HG02571 (cell line): ENCODE measurements at regions not wholly inside any gene's neighbourhood (a gene's known extent, or its start where the extent isn't known, plus 50 kb on each side); places are given as distances from the start of the nearest gene placed in this dataset.

Experiments
- ATAC-seq: cut with Tn5 transposase; IDR thresholded peaks from one replicate; pipeline ENCODE4 v1.9.1; 2021; ENCODE audit warnings: mild to moderate bottlenecking, moderate library complexity; ENCODE audit not compliant: unreplicated experiment

DNA sequence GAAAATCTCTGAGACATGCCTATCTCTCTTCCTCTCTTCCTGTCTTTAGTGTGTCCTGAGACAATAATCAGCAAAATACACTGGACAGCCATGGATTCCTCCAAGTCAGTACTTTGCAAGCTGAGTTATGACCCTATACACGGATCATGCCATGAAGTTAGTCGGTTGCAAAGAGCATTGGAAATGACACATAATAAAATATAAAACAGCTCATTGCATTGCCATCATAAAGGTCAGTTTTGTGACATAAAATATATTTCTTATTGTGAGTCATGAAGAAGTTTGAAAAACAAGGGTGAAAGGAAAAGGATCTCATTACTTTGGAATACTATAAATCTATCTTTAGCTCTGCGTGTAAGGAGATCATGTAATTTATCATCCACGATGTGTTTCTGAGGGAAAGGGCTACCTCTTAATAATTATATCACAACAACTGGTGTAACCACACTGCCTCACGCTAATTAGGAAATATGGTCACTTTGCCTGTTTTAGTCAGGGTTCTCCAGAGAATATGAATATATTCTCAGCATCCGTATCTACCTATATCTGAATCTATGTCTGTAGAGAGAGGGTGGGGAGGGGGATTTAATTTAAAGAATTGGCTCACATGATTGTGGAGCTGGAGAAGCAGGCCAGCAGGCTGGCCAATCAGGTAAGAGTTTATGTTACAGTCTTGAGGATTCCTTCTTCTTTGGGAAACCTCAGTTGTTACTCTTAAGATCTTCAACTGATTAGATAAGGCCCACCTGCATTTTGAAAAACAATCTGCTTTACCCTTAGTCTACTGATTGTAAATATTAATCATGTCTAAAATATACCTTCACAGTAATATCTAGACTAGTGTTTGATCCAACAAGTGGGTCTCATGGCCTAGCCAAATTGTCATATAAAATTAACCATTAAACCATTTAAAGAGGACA lies 198.8 kb downstream of the FAT3 start:
- ATAC-seq = no peak

DNA sequence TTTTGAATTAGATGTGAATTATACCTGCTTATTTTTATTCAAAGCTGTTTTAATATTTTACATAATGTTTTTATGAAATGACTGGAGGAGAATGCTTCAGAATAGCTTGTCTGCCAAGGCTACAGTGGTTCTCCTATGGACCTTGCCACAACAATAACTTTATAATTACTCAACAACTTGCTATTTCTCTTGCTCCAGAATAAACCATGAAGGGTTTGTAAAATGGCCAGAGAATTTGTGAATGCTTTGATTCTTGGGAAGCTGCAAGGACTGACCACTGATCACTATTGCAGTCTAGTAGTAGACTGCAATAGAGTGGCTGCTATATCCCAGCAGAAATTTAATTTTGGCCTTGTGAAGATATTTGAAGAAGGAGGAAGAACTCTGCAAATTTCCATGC lies 199.7 kb downstream of the FAT3 start:
- ATAC-seq = no peak

DNA sequence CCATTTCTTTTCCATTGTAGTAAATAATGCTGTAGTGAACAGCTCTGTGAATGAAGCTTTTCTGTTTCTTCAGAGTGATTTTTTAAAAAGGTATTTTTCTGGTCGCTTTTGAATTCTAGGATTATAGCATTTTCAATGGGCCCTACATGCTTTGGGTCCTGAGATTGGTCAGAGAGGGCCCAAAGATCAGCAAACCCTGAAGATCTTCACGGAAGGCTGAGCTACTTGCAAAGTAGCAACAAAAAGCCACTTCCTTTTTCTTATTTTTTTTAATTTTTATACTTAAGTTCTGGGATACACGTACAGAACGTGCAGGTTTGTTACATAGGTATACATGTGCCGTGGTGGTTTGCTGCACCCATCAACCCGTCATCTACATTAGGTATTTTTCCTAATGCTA lies 200.5 kb downstream of the FAT3 start:
- ATAC-seq = no peak

DNA sequence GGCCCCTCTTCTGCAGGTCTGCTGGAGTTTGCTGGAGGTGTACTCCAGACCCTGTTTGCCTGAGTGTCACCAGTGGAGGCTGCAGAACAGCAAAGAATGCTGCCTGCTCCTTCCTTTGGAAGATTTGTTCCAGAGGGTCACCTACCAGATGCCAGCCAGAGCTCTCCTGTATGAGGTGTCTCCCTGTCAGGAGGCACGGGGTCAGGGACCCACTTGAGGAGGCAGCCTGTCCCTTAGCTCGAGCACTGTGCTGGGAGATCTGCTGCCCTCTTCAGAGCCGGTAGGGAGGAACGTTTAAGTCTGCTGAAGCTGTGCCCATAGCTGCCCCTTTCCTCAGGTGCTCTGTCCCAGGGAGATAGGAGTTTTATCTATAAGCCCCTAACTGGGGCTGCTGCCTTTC lies 207.9 kb downstream of the FAT3 start:
- ATAC-seq = no peak

DNA sequence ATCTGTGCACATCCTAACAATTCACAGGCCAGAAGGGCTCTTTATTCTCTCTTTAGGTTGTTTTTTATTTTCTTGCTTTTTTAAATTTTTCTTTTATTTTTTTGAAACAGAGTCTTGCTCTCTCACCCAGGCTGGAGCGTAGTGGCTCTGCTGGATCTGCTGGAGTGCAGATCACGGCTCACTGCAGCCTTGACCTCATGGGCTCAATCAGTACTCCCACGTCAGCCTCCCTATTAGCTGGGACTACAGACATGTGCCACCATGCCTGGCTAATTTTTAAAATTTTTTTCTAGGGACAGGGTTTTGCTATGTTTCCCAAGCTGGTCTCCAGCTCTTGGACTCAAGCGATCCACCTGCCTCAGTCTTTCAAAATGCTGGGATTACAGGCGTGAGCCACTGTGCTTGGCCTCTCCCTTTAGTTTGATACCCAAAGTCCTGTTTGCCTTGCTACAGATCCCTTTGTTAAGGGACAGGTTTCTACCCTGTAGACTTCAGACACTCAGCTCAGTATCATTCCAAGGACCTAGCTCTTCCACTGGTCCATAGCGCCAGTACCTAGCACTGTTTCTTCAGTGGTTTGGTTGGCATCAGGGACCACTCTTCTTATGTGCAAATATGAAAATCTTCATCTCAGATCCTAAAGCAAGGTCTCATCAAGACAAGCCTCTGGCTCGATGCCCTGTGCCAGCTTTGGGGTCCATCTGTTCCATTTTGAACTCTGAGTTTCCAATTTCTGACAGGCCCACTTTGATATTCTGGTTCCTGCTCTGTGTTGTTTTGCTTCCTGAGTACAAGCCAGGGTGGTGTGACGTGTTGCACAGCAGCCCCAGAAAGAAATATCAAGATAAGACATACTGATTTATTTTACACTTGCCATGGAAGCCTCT lies 211.7 kb downstream of the FAT3 start:
- ATAC-seq = no peak

DNA sequence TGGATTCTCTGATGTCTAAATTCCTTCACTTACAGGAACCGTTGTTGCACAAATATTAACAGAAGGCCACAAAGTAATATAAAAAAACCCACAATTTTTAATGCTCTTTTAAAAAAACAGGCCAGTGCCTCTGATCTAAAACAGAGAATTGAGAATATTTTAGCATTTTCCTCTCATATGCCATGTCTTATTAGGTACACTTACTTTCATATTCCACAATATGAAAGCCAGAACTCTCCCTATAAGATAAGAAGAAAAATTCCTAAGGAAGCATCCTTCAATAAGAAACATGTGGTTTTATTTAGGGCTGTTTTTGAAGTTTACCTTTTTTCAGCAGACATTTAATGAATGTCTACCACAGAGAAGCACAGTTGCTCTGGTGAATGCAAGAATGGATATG lies 214.5 kb downstream of the FAT3 start:
- no peak for ATAC-seq

DNA sequence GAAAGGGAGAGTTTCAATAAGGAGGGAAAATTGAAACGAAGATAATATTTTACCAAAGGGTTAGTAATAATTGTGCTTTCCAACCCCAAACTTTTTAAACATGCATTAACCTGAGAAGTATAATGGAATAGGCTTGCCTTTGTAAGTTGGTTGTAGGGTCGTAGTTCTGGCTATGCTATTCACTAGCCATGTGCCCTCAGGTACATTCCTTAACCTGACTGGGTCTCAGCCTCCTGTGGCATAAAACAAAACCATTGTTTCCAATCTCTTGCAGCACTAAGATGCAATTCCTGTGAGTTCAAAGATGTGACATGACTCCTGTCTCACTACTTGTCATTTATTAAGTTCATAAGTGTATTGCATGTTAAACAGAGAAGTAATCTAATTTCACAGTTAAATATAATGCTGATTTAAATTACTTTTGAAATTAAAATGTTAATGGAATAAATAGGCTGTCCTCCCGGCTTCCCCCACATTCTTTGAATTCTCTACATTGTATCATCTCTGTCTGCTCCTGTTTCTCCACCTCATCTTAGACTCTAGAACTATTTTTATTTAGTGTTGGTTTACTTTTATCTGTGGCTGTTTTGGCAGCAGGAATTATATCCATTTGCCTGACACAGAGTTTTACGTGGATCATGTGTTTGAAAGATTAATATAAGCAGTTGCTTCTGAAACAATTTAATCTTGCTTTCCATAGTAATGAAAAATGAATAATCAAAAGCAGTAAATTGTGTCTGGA lies 216.3 kb downstream of the FAT3 start:
- ATAC-seq = no peak

DNA sequence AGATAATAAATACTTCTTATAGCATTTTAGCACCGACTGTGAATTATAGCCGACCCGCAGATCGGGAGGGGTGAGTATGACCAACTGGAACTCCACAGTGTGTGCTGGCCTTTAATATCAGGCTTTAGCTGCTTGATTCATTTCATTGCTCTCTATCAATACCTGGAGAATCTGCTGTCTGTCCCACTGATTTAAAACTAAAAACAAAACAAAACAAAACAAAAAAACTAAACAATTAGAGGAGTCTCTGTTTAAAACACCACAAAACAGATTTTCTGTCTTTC lies 216.8 kb downstream of the FAT3 start:
- no peak for ATAC-seq

DNA sequence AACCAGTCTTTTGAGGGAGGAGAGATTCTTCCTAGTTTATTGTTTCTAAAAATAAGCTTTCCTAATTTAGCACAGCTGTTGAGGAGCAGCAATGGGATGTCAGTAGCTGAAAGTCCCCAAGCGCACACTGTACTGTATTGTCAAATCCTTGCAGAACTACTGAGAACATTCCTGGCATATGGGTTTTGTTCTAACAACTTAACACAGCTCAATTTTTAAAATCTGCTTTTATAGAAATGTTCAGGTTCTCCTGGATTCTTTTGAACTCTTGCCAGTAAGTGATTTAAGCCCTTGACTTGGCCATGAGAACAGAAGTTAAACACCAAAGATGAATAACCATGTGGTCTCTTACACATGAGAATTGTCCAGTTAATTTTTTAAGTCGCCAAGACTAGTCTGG lies 218.6 kb downstream of the FAT3 start:
- ATAC-seq = no peak

DNA sequence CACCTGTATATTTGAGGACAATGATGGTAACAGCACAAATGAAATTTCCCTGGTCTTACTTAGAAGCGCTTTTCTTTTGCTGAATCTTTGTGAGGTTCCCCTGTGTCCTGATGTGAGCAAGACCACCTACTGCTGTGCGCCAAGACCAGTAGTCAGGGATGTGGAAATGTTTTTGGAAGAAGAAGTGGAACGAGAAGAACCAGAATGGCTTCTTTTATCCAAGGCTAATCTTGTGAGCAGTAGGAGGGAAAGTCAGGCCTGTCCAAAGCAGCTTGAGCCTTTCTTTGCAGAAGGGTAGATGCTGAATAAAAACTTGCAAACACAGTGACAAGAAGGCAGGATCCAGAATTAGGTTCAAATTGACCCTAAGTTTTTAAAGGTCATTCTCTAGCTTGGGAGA lies 223.0 kb downstream of the FAT3 start:
- ATAC-seq = no peak

DNA sequence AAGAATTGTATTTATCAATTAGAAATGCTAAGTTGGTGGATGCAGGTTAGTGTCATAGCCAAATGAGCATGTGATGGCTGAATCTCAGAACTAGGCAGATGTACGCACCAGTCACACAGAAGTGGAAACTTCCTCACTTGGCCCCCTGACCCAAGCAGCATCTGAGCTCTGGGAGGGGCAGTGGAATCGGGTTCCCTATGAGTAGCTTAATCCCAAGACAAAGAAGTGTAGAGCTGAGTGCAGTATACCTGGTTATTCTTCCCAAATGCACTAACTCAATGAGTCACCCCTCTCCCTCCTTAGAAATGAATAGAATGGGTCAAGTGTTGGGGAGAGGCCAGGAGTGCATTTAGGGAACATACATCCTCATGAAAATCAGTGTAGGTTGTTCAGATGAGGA lies 224.6 kb downstream of the FAT3 start:
- no peak for ATAC-seq

DNA sequence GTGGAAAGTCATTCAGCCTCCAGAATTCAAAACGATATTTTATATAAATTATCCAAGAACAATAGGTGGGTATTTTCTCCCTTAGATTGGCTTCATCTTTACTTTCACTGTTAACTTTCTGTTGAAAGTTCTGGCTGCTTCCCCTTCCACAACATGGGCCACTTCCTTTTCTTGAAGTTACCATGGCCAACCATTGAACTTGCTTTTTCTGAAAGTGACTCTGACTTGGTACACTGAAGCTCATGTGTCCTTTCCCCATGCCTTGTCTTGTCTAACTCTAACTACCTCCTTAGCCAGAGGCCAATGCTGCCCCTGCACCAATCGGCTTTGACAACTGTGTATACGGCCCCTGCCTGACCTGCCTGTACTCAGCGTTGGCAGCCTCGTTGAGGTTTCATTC lies 225.2 kb downstream of the FAT3 start:
- ATAC-seq = no peak

DNA sequence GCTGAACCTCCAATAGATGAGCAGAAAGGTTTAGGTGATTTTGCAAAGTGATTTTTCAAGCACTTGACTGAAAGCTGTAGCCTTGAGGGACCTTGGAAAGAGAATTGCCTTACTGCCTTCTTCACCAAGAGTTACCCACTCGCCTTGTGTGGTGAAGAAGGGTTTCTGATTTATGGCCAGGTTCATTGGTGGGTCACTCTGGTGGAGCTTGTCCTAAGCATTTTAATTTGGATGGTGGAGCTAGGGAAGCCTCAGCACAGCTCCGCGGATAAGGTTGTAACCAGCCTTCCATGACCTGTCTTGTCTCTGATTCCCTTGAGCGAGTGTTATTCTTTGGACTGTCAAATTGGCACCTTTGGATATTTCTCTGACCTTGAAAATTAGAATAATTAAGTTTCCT lies 226.4 kb downstream of the FAT3 start:
- no peak for ATAC-seq

DNA sequence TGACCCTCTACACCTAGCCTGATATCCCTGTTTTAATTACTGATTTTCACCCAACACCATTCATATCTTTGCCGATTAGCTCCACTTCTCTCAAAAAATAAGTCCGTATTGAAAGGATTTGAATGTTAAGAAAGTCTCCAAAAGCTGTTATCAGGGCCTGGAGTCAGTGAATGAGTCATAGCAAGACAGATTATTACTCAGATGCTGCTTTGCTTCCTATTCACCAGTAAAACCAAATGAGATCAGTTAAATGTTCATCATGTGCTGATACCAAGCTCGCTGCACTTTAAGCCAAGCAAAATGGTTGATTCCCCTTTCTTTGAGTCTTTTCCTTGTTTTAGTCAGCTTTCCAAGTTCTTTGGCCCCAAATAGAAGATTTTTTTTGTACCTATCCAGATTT lies 228.4 kb downstream of the FAT3 start:
- ATAC-seq = no peak

DNA sequence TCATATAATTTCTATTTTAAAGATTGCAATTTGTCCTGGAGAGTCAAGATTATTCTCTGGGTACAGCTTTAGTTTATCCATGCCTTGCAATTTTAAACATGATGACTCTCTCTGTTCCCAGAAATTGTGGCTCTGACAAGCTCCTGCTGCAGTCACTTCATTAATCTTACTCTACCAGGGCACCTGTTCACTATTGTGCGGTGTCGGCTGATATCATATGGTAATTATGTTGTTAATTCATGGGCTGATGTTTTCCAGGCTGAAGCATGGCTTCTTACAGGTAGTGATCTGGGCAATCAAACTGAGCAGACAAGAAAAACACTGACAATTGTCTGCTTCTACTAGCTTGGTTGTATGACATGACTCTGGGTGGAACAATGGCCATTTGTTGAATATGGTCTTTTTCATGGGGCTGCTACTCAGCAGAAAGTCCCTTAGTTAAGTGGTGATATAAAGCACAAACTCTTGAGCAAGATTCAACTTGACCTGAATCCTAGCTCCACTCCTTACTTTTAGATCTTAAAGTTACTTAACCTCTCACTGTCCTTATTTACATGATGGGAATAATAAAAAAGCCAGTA lies 230.7 kb downstream of the FAT3 start:
- no peak for ATAC-seq

DNA sequence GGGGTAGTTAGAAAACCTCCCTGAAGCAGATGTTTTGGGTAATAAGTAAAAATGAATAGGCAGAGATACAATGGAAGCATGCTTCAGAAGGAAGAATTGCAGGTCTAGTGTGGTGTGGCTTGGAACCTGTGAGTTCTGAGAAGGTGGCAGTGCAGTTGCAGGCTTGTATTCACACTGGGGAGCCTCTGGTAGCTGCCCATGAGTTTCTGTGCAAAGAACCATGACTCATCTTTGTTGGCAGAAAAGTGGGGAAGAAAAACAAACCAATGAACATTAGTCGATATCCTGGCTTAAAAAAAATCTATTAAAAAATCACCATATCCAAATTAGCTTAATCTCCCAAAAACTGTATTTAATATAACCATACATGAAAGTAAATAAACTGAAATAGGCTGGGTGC lies 232.6 kb downstream of the FAT3 start:
- ATAC-seq = no peak

DNA sequence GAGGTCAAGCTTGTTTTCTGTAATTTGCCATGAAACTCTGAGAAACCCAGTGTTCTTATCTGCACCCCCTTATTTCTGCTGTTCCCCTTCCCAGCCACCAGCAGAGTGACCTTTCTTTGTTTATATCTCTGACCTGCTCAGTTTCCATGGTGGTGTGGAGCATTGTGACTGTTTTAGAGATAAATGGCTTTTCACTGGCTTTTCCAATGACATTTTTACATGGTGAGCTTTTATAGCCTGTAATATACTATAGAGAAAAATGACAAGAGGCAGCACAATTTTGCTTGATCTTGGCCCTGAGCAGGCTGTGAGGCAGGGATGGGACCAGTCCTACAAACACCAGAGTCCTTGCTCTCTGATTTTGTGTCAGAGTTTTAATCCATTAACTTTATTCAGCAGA lies 233.9 kb downstream of the FAT3 start:
- no peak for ATAC-seq

DNA sequence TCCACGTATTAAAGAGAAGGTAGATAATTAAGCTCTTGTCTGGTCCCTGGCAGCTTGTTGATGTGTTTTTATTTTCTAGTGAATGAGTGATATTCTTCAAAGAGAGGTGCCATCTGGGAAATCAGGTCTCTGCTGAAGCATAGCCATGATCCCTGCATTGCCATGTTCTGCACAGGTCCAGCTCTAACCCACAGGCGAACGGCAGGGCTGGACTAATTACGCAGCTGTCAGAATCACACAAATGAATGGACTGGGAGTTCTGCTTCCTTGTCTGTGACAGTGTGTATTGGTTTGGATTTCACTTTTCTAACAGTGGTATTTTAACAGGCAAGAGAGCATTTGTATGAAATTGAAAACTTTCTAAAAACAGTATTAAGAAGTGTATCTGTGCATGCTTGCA lies 235.6 kb downstream of the FAT3 start:
- ATAC-seq = no peak

DNA sequence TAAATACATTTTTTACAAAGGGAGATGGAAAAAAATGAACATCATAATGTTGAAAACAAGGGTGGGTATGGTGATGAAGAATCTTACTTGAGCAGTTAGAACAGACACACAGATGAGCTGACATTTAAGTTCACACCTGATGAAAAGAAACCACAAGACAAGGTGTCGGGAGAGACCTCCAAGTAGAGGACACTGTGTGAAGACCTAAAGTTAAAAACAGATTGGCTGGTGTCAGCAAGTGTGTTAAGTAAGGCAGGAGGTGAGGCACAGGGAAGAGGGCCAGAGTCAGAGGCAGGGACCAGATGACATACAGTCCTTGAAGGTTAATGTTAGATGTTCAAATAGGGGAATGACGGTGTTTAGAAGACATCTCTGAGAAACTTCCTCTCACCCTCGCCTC lies 236.8 kb downstream of the FAT3 start:
- no peak for ATAC-seq

DNA sequence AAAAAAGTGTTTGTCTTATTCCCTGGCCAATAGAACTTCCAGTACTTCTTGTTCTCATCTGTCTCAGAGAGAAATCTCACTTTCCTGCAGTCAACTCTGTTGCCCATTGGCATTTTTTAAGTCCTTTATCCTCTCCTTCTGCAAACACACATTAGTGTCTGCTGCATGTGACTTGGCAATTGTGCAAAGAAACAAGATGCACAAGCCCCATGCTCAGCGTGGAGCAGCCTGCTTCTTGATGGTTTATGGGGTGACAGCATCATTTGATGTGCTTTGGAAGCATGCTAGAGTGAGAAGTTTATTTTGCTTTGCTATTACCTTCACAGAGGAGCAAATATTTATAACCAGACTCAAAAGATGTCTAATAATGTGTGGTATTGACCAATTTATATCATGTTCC lies 238.2 kb downstream of the FAT3 start:
- no peak for ATAC-seq

DNA sequence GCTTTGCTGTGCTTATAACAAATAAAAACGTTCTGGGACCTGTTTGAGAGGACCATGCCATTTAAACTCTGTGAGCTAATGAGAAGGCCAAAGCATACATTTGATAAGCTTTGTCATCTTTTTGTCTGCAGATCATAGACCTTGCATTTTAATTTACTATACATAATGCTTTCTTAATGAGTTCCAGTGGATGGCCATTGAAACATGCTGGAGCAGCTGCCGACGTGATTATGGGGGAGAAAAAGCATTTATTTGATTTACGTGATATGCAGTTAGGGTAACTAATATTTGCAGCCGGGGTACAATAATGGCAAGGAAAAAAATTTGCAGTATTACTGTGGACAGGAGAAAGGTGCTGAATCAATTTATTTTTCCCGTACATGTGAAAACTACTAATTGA lies 240.2 kb downstream of the FAT3 start:
- no peak for ATAC-seq
